ENCODE measurements at regions not wholly inside any gene's neighbourhood (a gene's known extent, or its start where the extent isn't known, plus 50 kb on each side); places are given as distances from the start of the nearest gene placed in this dataset.

DNA sequence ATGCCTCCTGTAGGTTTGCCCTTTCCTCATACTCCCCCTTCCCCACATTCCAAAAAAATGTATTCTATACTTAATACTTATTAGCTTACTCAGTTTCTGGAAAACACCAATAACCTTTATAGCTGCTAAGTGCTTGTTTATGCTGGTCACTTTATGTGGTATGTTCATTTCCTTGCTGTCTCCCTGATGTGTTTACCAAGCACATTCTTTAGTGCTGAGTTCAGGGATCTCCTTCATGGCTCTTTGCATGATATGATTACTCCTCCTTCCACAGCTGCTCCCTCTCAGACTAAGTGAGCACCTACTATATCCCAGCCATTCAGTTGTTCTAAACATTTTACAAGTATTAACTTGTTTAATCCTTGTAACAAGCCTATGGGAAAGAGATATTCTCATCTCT, 698.3 kb upstream of the FANCL start:
- DNase-seq (ENCODE audit: low read depth in 4 of 4, low spot score in 1 of 4) = no peak

- no peak for DNase-seq (ENCODE audit: low read depth in 4 of 4, low spot score in 1 of 4)
These were observed 697.9 kb upstream of the FANCL start for GRCh38 chr2:58938988-58939387.

DNA sequence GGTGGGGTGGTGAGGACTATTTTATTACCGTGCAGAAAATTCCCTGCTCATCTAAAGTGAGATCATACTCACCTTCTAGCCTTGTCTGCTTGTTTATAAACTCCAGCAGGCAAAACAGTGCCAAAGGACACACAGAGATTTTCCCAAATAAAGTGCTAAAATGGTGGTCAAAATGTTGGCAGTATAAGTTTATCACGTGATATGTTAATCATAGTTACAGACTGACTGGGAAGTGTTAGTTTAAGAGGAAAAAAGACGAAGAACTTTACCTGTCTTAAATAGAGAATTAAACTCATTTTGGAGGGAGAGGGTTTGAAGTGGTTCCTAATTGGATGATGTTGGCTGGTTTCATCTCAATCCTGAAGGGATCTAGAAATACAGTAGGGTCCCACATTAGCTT, 691.7 kb upstream of the FANCL start:
- DNase-seq (ENCODE audit: low read depth in 4 of 4, low spot score in 1 of 4) = no peak

GRCh38 chr2:58930537-58930936, 689.4 kb upstream of the FANCL start:
- no peak for DNase-seq (ENCODE audit: low read depth in 4 of 4, low spot score in 1 of 4)

- DNase-seq (ENCODE audit: low read depth in 4 of 4, low spot score in 1 of 4) = no peak
These were observed 687.8 kb upstream of the FANCL start for GRCh38 chr2:58928973-58929372.

DNA sequence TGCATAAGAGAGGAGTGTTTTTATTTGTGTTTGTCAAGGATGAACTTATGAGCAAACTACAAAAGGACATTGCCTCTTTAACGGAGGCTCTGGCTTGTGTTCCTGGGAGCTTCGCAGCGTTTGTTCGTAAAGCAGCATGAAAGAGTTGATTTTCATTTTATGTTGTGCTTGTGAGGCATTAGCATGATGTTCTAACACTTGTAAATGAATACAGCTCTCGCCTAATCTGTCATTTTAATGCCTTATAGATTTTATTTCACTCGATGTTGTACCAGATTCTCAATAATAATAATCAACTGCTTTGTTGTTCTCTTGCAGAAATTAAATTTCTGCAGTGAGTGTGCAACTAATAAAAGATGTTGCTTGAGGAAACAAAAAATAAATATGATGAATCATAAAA, 687.3 kb upstream of the FANCL start:
- no peak for DNase-seq (ENCODE audit: low read depth in 4 of 4, low spot score in 1 of 4)

- DNase-seq (ENCODE audit: low read depth in 4 of 4, low spot score in 1 of 4) = no peak
These were observed 685.0 kb upstream of the FANCL start for GRCh38 chr2:58926112-58926511.

DNA sequence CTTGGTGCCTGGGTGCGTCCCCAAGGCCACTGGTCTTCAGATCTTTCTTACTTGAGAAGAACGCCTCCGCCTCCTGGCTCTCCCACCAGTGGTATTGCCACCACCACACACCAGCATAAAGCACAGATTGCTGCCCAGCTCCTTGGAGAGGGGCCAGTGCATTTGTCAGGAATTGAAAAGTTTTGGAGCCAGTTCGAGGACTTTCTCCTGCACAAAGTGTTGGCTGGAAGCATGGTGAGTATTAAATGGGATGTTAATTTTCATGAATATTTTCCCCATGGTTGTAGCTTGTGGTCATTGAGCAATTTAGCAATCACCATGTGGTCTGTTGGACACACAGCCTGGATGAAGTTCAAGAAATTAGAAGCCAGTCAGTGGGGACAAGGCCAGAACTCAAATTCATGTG, 684.6 kb upstream of the FANCL start:
- DNase-seq (ENCODE audit: low read depth in 4 of 4, low spot score in 1 of 4) = no peak

DNA sequence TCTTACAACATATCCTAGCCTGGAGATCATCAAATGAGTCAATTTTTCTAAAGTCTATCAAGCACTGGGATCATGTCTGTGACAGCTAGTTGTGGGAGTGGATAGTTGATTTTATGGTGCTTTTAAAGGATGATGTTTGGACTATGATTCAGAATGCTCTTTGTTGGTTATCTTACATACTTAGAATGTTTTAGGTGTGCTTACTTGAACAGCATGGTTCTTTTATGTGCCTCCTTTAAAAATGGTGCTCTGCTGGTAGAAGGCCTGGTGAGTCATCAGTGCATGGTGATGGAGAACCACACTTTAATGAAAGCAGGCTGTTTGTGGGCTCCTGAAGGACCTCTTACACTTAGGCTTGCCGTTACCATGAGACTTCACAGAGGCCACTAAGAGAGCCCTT, 682.7 kb upstream of the FANCL start:
- DNase-seq (ENCODE audit: low read depth in 4 of 4, low spot score in 1 of 4) = no peak

DNA sequence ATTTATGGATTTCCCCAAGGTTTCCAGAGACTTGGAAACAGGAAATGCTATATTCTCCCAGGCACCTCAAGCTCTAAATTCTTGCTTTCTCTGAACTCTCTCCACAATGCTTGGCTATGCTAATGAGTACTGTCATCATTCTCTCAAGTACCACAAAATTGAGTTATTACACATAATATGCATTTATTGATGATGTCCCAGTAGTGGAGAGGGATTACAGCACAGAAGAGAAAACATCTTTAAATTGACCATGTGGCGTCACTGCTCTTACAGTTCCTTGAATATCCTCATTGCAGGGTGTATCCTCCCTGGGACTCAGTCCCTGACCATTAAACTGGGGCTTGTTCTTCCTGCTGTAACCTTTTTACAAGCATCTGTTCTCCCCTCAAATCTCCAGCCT, 681.1 kb upstream of the FANCL start:
- DNase-seq (ENCODE audit: low read depth in 4 of 4, low spot score in 1 of 4) = no peak

- DNase-seq (ENCODE audit: low read depth in 4 of 4, low spot score in 1 of 4) = no peak
These were observed 680.6 kb upstream of the FANCL start for GRCh38 chr2:58921676-58922075.

DNA sequence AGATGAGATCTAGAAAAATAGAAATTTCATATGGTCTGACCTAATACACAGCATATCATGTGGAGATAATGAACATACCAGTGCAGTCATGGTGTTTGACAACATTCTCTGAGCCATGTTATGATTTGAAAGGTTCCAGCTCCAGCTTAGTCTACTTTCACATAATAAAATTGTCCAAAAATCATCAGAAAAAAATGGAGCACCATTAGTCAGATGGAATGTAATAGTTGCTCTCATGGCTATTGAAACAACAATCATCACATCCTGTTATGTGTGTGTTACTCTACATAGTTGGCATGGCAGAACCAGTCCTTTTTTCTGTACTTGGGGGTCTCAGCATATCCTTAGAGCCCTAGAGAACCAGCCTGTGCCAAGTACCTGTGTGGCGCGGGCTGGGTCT, 678.9 kb upstream of the FANCL start:
- no peak for DNase-seq (ENCODE audit: low read depth in 4 of 4, low spot score in 1 of 4)

DNA sequence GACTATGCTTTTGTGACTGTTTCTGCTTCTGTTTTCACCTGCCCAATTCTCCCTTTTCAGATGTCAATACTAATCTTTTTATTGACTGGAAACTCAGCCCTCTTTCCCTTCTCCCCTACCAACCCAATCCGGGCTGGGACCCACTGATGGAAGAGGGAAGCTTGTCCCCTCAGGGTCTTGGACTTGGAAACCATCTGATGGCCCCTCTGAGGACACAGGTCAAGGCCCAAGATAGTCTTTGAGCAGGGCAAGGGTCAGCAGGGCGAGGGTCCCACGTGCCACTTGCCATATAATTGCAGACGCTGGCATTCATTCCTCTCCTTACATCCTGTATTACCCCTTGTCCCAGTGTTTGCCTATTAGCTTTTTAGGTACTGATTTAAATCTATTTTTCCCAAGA, 678.2 kb upstream of the FANCL start:
- no peak for DNase-seq (ENCODE audit: low read depth in 4 of 4, low spot score in 1 of 4)

- DNase-seq (ENCODE audit: low read depth in 4 of 4, low spot score in 1 of 4) = no peak
These were observed 677.0 kb upstream of the FANCL start for GRCh38 chr2:58918141-58918540.

- DNase-seq (ENCODE audit: low read depth in 4 of 4, low spot score in 1 of 4) = no peak
These were observed 676.5 kb upstream of the FANCL start for GRCh38 chr2:58917596-58917995.

DNA sequence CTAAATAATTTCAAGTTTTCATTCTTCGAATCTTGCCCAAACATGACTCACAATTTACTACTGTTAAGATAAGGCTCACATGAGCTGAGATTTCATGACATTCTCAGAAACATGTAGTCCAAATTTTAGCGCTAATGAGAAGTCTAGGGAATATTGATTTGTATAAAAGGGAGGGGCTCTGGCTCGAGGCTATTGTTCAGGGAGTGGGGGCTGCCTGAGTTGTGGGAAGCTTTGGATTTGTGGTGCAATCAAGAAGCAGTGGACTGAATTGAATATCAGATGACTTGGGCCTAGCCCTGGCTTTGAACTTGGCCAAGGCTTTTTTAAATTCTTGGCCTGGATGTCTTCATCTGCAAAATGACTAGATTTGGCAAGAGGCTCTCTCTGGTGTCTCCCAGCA, 674.9 kb upstream of the FANCL start:
- no peak for DNase-seq (ENCODE audit: low read depth in 4 of 4, low spot score in 1 of 4)

- no peak for DNase-seq (ENCODE audit: low read depth in 4 of 4, low spot score in 1 of 4)
These were observed 673.8 kb upstream of the FANCL start for GRCh38 chr2:58914733-58915505.

- DNase-seq (ENCODE audit: low read depth in 4 of 4, low spot score in 1 of 4) = no peak
These were observed 672.1 kb upstream of the FANCL start for GRCh38 chr2:58913082-58913726.

DNA sequence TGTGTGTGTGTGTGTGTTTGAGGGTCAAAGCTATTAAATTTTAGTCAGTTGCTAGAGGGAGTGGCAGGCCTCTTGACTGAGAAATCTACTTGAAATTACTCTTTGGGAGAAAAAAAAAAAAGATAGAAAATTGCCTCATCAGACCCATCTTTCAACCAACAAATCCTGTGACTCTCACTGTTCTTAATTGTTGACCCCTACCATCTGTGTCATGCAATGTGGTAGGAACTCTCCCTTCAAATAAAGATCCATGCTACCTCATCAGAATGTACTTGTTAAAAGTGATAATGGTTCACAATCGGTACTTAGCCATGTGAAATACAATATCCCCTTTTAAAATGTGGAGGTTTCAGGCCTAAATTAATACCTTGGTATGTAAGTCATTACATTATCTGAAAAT, 670.8 kb upstream of the FANCL start:
- DNase-seq (ENCODE audit: low read depth in 4 of 4, low spot score in 1 of 4) = no peak

GRCh38 chr2:58908501-58909154, 667.5 kb upstream of the FANCL start:
- DNase-seq (ENCODE audit: low read depth in 4 of 4, low spot score in 1 of 4) = no peak

DNA sequence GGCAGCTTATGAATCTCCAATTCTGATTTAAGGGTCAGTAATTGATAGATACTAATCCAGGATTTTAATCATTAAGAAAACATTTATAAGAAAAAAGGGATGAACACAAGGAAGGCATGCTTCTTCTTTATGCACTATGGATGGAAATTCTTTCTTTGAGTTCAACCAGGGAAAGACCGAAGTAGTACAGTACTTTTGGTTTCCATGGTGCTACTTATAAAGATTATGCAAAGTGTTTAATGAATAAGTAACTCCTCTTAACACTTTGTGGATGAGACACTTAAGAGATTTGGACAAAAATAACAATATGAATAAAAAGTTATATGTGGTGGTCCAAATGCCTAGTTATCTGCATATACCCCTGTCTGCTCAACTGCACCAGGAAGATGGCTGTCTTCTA, 666.5 kb upstream of the FANCL start:
- no peak for DNase-seq (ENCODE audit: low read depth in 4 of 4, low spot score in 1 of 4)

- no peak for DNase-seq (ENCODE audit: low read depth in 4 of 4, low spot score in 1 of 4)
These were observed 665.0 kb upstream of the FANCL start for GRCh38 chr2:58906081-58906645.

All from stimulated activated CD4-positive, alpha-beta T cell treated with anti-CD3 and anti-CD28 coated beads, Interleukin-1b, Interleukin-23, amount 100 ng/mL, for 24 hours (primary cell).